22Rv1 (cell line): ENCODE measurements at regions not wholly inside any gene's neighbourhood (a gene's known extent, or its start where the extent isn't known, plus 50 kb on each side); places are given as distances from the start of the nearest gene placed in this dataset.

Source experiments
- CTCF ChIP-seq: fragments of 450-650 bp; IDR thresholded peaks from 2 replicates; pipeline ENCODE4 v1.5.1; 2017; ENCODE audit warnings: mild to moderate bottlenecking
- ZFX ChIP-seq: fragments of 450-650 bp; IDR thresholded peaks from 2 replicates; pipeline ENCODE4 v1.6.1; 2017; ENCODE audit warnings: antibody characterized with exemption, borderline replicate concordance

- TF ChIP-seq CTCF (no peak), ZFX (no peak)
These were observed 883.9 kb downstream of the TBL1XR1 start for GRCh38 chr3:176313426-176313825.
